ENCODE measurements at regions not wholly inside any gene's neighbourhood (a gene's known extent, or its start where the extent isn't known, plus 50 kb on each side); places are given as distances from the start of the nearest gene placed in this dataset.

GRCh38 chr14:89024691-89025090, 200.2 kb downstream of the TTC8 start:
- TF ChIP-seq CTCF (IDR thresholded peaks at IDR 0.05) (no peak), POLR2AphosphoS5 (IDR thresholded peaks at IDR 0.05) (no peak), POLR2A (IDR thresholded peaks at IDR 0.05) (no peak)
- intact Hi-C loops (cut with DNase I; ENCODE audit: low total_unique reads): loop anchor here (5.0 kb wide), 1 partner anchor 393 kb away; the partner anchor contains the start of gene FOXN3

DNA sequence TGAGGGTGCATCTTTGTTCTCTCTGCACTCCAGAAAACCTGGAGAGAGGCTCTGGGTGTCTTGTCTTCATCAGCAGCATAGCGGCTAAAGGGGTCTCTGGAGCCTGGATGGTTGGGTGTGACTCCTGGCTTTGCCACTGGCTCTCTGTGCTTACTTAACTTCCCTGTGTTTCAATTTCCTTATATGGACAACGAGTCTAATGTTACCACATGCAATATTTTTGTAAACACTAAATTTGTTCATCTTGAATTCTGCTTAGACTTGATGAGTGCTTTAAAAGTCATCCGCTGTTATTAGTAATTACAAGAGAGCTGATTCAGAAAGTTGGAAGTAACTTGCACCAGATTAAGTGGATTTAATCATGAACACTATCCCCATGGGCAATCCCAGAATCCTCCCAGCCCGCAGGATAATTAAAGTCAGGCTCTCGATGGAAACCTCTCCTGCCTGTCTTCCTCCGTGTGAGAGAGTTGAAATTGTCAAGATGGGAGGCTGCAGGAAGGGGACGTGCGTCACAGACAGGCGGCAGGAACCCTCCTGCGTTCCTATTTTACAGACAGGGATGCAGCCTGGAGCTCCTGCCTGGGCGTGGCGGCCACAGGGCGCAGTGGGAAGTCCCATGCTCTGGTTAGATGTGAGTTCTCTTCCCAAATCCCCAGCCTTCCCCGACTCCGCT, 201.2 kb downstream of the TTC8 start:
- Histone ChIP-seq H3K27ac (peak overlapping the region in 1 of 2 donors; percentile 38), H3K9me3 (no peaks in the 10 kb centered on the region), H3K4me1 (peaks cover 6% of the 10 kb centered on the region in 2 donors), H3K27me3 (peaks cover 0 to 7% of the 10 kb centered on the region in 2 donors), H3K4me3 (peak overlapping the region in 1 of 3 donors; percentile 13), H3K36me3 (no peaks in the 10 kb centered on the region)
- intact Hi-C loops (cut with DNase I; ENCODE audit: low total_unique reads): loop anchor here (5.0 kb wide), 1 partner anchor 392 kb away; the partner anchor contains the start of gene FOXN3
- TF ChIP-seq POLR2A (IDR thresholded peaks at IDR 0.05) (no peak), POLR2AphosphoS5 (IDR thresholded peaks at IDR 0.05) (no peak), CTCF (IDR thresholded peaks at IDR 0.05) (no peak)
- no peak for DNase-seq (ENCODE audit: low spot score in 2 of 2)

More at GRCh38 chr14:89024691-89025090, 200.2 kb downstream of the TTC8 start:
- Histone ChIP-seq H3K36me3 (no peaks in the 10 kb centered on the region), H3K27me3 (peaks cover 0 to 7% of the 10 kb centered on the region in 2 donors), H3K4me1 (peaks cover 6% of the 10 kb centered on the region in 2 donors), H3K27ac (no peak overlapping the region), H3K9me3 (no peaks in the 10 kb centered on the region), H3K4me3 (no peak overlapping the region)
- DNase-seq (ENCODE audit: low spot score in 2 of 2): no peak

- Histone ChIP-seq H3K4me1 (peaks cover 6% of the 10 kb centered on the region in 2 donors), H3K36me3 (no peaks in the 10 kb centered on the region), H3K27me3 (peaks cover 0 to 7% of the 10 kb centered on the region in 2 donors), H3K27ac (no peak overlapping the region), H3K9me3 (no peaks in the 10 kb centered on the region), H3K4me3 (peak overlapping the region; percentile 38 to 73 (median 52))
- peak in 1 of 2 donors; percentile 60 for DNase-seq (ENCODE audit: low spot score in 2 of 2)
- TF ChIP-seq POLR2A (IDR thresholded peaks at IDR 0.05): no peak
- TF ChIP-seq POLR2AphosphoS5 (IDR thresholded peaks at IDR 0.05): no peak
- TF ChIP-seq CTCF (IDR thresholded peaks at IDR 0.05): peak; percentile 8 to 93 (median 63)
- intact Hi-C loops (cut with DNase I; ENCODE audit: low total_unique reads): loop anchor here (5.0 kb wide), 1 partner anchor 390 kb away; the partner anchor contains the start of gene FOXN3
These were observed 202.8 kb downstream of the TTC8 start for GRCh38 chr14:89027097-89027740.

DNA sequence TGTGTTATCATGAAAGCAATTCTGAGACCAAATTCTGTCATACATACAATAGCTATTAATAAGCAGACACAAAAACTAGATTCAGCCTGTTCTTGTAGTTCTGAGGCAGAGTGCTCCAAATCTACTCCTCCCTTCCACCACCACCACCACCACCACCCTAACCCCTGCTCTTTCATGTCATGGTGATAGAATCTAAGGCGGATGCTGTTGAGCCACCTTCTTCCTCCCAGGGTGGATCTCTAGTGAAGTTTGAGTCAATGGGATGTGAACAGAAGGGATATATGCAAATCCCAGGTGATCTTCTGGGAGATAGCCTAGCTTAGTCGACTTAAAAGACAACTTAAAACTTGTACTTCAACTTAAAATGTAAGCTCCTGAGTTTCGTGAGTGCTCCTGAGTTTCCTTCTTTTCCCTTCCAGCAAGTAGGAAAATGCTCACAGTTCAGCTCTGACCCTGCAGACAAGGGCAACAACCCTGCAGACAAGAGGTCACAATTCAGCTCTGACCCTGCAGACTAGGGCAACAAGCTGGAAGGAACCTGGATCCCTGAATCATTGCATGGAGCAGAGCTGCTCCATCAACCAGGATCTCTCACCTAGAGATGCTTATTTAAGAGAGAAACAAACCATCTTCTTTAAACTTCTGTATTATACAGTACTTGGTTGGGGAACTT, 204.1 kb downstream of the TTC8 start:
- H3K4me3 ChIP-seq: no peak overlapping the region
- no peak for TF ChIP-seq POLR2AphosphoS5 (IDR thresholded peaks at IDR 0.05)
- no peak overlapping the region for H3K27ac ChIP-seq
- no peaks in the 10 kb centered on the region for H3K9me3 ChIP-seq
- no peak for DNase-seq (ENCODE audit: low spot score in 2 of 2)
- H3K36me3 ChIP-seq: no peaks in the 10 kb centered on the region
- peaks cover 0 to 7% of the 10 kb centered on the region in 2 donors for H3K27me3 ChIP-seq
- H3K4me1 ChIP-seq: peaks cover 6% of the 10 kb centered on the region in 2 donors
- intact Hi-C loops (cut with DNase I; ENCODE audit: low total_unique reads): loop anchor here (5.0 kb wide), 1 partner anchor 389 kb away; the partner anchor contains the start of gene FOXN3

- Histone ChIP-seq H3K4me3 (no peak overlapping the region), H3K27me3 (peaks cover 0 to 7% of the 10 kb centered on the region in 2 donors), H3K9me3 (no peaks in the 10 kb centered on the region), H3K27ac (no peak overlapping the region), H3K4me1 (peaks cover 6% of the 10 kb centered on the region in 2 donors), H3K36me3 (no peaks in the 10 kb centered on the region)
- DNase-seq (ENCODE audit: low spot score in 2 of 2): no peak
- intact Hi-C loops (cut with DNase I; ENCODE audit: low total_unique reads): loop anchor here (5.0 kb wide), 1 partner anchor 387 kb away; the partner anchor contains the start of gene FOXN3
- no peak for TF ChIP-seq POLR2AphosphoS5 (IDR thresholded peaks at IDR 0.05)
- TF ChIP-seq CTCF (IDR thresholded peaks at IDR 0.05): no peak
- TF ChIP-seq POLR2A (IDR thresholded peaks at IDR 0.05): no peak
These were observed 205.7 kb downstream of the TTC8 start for GRCh38 chr14:89029961-89030694.

All from breast epithelium (tissue), 4 donors.